Trophoblast cell (in vitro differentiated cells and primary cell): ENCODE measurements at regions not wholly inside any gene's neighbourhood (a gene's known extent, or its start where the extent isn't known, plus 50 kb on each side); places are given as distances from the start of the nearest gene placed in this dataset.

Experiments used
- DNase-seq, 2 donors: peaks; one replicate each; pipeline ENCODE4 v3.0.0-alpha.2; 2016
- H2AFZ ChIP-seq: 2 replicates; pipeline ENCODE4 v1.6.1; 2013; ENCODE audit warnings: low read length, moderate library complexity, mild to moderate bottlenecking; ENCODE audit not compliant: insufficient read depth, poor library complexity
- H2AK5ac ChIP-seq: 2 replicates; pipeline ENCODE4 v1.6.1; 2013; ENCODE audit warnings: mild to moderate bottlenecking, low read length
- H2BK120ac ChIP-seq: 2 replicates; pipeline ENCODE4 v1.6.1; 2013; ENCODE audit warnings: low read length, mild to moderate bottlenecking, moderate library complexity; ENCODE audit not compliant: insufficient read depth, poor library complexity
- H2BK12ac ChIP-seq: 2 replicates; pipeline ENCODE4 v1.6.1; 2013; ENCODE audit warnings: mild to moderate bottlenecking, low read length, moderate library complexity
- H2BK5ac ChIP-seq: 2 replicates; pipeline ENCODE4 v1.6.1; 2013; ENCODE audit warnings: low read length, low read depth, moderate library complexity, mild to moderate bottlenecking; ENCODE audit not compliant: poor library complexity
- H3K14ac ChIP-seq: 2 replicates; pipeline ENCODE4 v1.6.1; 2013; ENCODE audit warnings: mild to moderate bottlenecking, low read length
- H3K18ac ChIP-seq: 2 replicates; pipeline ENCODE4 v1.6.1; 2013; ENCODE audit warnings: mild to moderate bottlenecking, low read length
- H3K23ac ChIP-seq: 2 replicates; pipeline ENCODE4 v1.6.1; 2013; ENCODE audit warnings: low read length
- H3K27ac ChIP-seq: 2 replicates; pipeline ENCODE4 v1.5.1; 2013; ENCODE audit warnings: low read depth, mild to moderate bottlenecking, inconsistent platforms, low read length, moderate library complexity
- H3K27me3 ChIP-seq: 2 replicates; pipeline ENCODE4 v1.6.1; 2013; ENCODE audit warnings: inconsistent platforms, mild to moderate bottlenecking, low read length, moderate library complexity; ENCODE audit not compliant: insufficient read depth
- H3K36me3 ChIP-seq, 2 experiments: 1 replicate in 1 of 2; 2 replicates in 1 of 2; pipeline ENCODE4 v1.6.1; 2013; ENCODE audit warnings: low read length in 2 of 2, mild to moderate bottlenecking in 2 of 2, moderate library complexity in 1 of 2; ENCODE audit not compliant: insufficient read depth in 2 of 2, control insufficient read depth in 1 of 2
- H3K4ac ChIP-seq: 2 replicates; pipeline ENCODE4 v1.6.1; 2013; ENCODE audit warnings: low read depth, mild to moderate bottlenecking, low read length, moderate library complexity
- H3K4me1 ChIP-seq, 2 experiments: 1 replicate in 1 of 2; 2 replicates in 1 of 2; pipeline ENCODE4 v1.6.1; 2013; ENCODE audit warnings: low read length in 2 of 2, mild to moderate bottlenecking in 2 of 2, moderate library complexity in 1 of 2; ENCODE audit not compliant: insufficient read depth in 2 of 2, control insufficient read depth in 1 of 2
- H3K4me2 ChIP-seq: 2 replicates; pipeline ENCODE4 v1.6.1; 2013; ENCODE audit warnings: inconsistent platforms, mild to moderate bottlenecking, low read length, moderate library complexity
- H3K4me3 ChIP-seq: 2 replicates; pipeline ENCODE4 v1.5.1; 2013; ENCODE audit warnings: mild to moderate bottlenecking, low read depth, low read length, inconsistent platforms
- H3K79me1 ChIP-seq: one replicate; pipeline ENCODE4 v1.6.1; 2013; ENCODE audit warnings: low read length
- H3K79me2 ChIP-seq: 2 replicates; pipeline ENCODE4 v1.6.1; 2013; ENCODE audit warnings: low read length, mild to moderate bottlenecking; ENCODE audit not compliant: control insufficient read depth, insufficient read depth, poor library complexity
- H3K9ac ChIP-seq: 2 replicates; pipeline ENCODE4 v1.6.1; 2013; ENCODE audit warnings: mild to moderate bottlenecking, low read length
- H3K9me3 ChIP-seq: 2 replicates; pipeline ENCODE4 v1.6.1; 2013; ENCODE audit warnings: low read depth, mild to moderate bottlenecking, control low read depth, inconsistent platforms, low read length; ENCODE audit not compliant: insufficient read depth
- H4K12ac ChIP-seq: 2 replicates; pipeline ENCODE4 v1.6.1; 2013; ENCODE audit warnings: low read depth, mild to moderate bottlenecking, low read length, moderate library complexity
- H4K8ac ChIP-seq: 2 replicates; pipeline ENCODE4 v1.6.1; 2013; ENCODE audit warnings: low read depth, mild to moderate bottlenecking, low read length, moderate library complexity
- H4K91ac ChIP-seq: one replicate; pipeline ENCODE4 v1.6.1; 2013; ENCODE audit warnings: low read depth, mild to moderate bottlenecking, low read length, moderate library complexity
- WGBS: extraction: QIAGEN DNeasy Blood & Tissue Kit; methylation state at CpG from one replicate; pipeline ENCODE4 v1.1.7; 2013; ENCODE audit warnings: missing lambda C conversion rate; ENCODE audit not compliant: insufficient read length, insufficient coverage; ENCODE audit errors: extremely low coverage; 5-methylcytosine and 5-hydroxymethylcytosine counted together

DNA sequence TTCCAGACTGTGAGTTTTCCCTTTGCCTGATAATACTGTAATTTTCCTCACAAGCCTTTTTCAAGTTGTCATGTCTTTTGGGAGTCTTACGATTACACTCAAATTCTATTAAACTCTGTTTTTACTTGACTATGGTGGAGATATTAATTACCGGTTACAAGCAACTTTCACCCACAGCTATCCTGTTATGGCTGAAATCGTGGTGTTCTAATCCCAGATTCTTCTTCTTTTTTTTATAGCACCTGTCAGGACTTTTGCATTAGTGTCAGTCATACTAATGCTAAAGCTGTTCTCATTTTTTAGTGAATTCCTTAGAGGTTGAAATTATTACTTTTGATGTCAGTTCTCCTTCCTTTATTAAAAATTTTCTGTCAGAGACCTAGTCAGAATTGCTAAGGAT, 187.8 kb upstream of the CSNK1A1L start:
- no peaks in the 10 kb centered on the region for H3K36me3 ChIP-seq
- H3K4me3 ChIP-seq: no peak overlapping the region
- no peak overlapping the region for H4K91ac ChIP-seq
- no peak overlapping the region for H2AFZ ChIP-seq
- H4K8ac ChIP-seq: no peak overlapping the region
- no peak overlapping the region for H2BK12ac ChIP-seq
- H3K4me2 ChIP-seq: no peak overlapping the region
- no peak overlapping the region for H2BK5ac ChIP-seq
- no peaks in the 10 kb centered on the region for H3K27me3 ChIP-seq
- no peaks in the 10 kb centered on the region for H3K9me3 ChIP-seq
- H3K4me1 ChIP-seq: no peaks in the 10 kb centered on the region
- no peak overlapping the region for H3K18ac ChIP-seq
- no peaks in the 10 kb centered on the region for H3K79me1 ChIP-seq
- no CpG with 5 or more reads among the region's 3 CpGs for WGBS
- no peak overlapping the region for H3K4ac ChIP-seq
- no peak for DNase-seq
- no peak overlapping the region for H4K12ac ChIP-seq
- H2AK5ac ChIP-seq: no peak overlapping the region
- H3K14ac ChIP-seq: no peak overlapping the region
- no peak overlapping the region for H3K23ac ChIP-seq
- no peaks in the 10 kb centered on the region for H3K79me2 ChIP-seq
- no peak overlapping the region for H2BK120ac ChIP-seq
- no peak overlapping the region for H3K9ac ChIP-seq
- no peak overlapping the region for H3K27ac ChIP-seq

DNA sequence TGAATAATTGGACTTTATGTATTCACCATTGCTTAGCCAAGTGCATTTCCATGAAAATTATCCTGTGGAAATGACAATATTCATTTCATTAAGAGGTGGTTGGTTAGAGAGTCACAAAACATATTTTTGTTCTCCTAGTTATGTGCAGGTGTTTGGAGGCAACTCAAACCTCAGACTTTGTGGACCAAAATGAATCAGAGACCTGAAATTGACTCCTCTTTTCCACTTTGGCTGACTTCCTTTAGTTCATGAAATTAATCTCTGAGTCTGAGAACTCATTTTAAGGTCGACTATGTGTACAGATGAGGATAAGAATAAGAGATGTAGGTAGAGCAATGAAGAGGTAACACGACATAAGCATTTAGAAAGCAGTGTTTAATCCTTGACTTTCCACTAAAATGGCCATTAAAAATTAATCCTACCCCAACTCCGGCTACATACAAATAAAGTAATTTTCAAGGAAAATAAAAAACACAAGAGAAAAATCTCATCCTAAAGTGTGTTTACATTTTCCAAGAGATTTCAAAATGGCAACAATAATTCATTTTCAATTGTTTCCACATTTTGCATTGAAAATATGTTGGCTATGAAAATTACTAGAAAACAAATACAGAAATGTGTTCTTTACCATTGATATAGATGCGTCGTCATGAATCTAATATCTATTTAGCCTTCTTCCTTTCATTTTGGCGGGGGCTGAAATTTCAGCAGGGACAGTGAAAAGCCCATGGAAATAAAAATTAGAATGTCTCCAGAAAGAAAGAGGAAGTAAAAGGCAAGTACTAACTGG, 185.4 kb upstream of the CSNK1A1L start:
- no peak overlapping the region for H3K9ac ChIP-seq
- no peak overlapping the region for H3K18ac ChIP-seq
- H3K4me3 ChIP-seq: no peak overlapping the region
- no peak overlapping the region for H3K4me2 ChIP-seq
- no peak overlapping the region for H3K4ac ChIP-seq
- H3K27ac ChIP-seq: no peak overlapping the region
- no peak for DNase-seq
- no peaks in the 10 kb centered on the region for H3K9me3 ChIP-seq
- H3K4me1 ChIP-seq: no peaks in the 10 kb centered on the region
- no peak overlapping the region for H2BK5ac ChIP-seq
- no CpG with 5 or more reads among the region's 6 CpGs for WGBS
- H4K8ac ChIP-seq: no peak overlapping the region
- no peak overlapping the region for H2BK12ac ChIP-seq
- no peaks in the 10 kb centered on the region for H3K36me3 ChIP-seq
- no peak overlapping the region for H2BK120ac ChIP-seq
- H2AK5ac ChIP-seq: no peak overlapping the region
- H4K12ac ChIP-seq: no peak overlapping the region
- H4K91ac ChIP-seq: no peak overlapping the region
- H3K79me1 ChIP-seq: no peaks in the 10 kb centered on the region
- H3K23ac ChIP-seq: no peak overlapping the region
- no peaks in the 10 kb centered on the region for H3K27me3 ChIP-seq
- no peaks in the 10 kb centered on the region for H3K79me2 ChIP-seq
- H2AFZ ChIP-seq: no peak overlapping the region
- H3K14ac ChIP-seq: no peak overlapping the region

DNA sequence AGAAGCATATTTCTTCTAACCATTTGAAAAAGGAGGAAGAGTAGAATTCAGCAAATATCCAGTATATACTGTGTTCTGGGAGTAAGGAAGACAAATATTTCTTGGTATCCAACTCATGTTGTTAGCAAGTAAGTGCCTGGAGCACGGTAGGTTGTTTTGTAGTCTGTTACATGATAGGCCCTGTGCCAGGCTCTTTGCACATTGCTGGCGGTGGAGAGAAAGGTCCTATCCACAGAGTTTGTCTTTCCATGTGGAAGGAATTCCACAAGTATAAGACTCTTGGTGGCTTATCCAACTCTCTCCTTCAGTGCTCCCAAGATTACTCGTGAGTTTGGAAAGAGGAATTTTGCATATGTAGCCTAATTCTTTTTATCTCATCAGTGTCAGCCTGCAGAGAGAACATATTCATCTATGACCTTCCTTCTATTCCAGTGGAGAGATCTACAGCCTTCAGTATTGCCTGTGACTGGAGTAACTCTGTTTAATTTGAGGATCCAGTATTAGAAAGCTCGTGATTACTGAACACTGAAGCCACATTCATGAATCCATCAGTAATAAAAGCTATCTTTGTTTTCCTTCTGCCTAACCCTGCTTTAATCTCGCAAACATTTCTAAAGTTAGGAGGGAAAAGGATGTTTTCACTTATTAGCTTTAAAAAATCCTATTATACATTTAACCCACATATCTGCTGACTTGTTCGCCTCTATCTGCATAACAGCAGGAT, 183.9 kb upstream of the CSNK1A1L start:
- Histone ChIP-seq H3K4me1 (no peaks in the 10 kb centered on the region), H3K79me1 (no peaks in the 10 kb centered on the region), H3K27ac (no peak overlapping the region), H3K18ac (no peak overlapping the region), H2BK120ac (no peak overlapping the region), H4K12ac (no peak overlapping the region), H3K23ac (no peak overlapping the region), H2BK5ac (no peak overlapping the region), H3K79me2 (no peaks in the 10 kb centered on the region), H3K27me3 (no peaks in the 10 kb centered on the region), H3K9me3 (no peaks in the 10 kb centered on the region), H2AFZ (no peak overlapping the region), H4K8ac (no peak overlapping the region), H3K4ac (no peak overlapping the region), H4K91ac (no peak overlapping the region), H3K4me3 (no peak overlapping the region), H2AK5ac (no peak overlapping the region), H3K36me3 (no peaks in the 10 kb centered on the region), H3K9ac (no peak overlapping the region), H2BK12ac (no peak overlapping the region), H3K14ac (no peak overlapping the region), H3K4me2 (no peak overlapping the region)
- no CpG with 5 or more reads among the region's 6 CpGs for WGBS
- DNase-seq: no peak

DNA sequence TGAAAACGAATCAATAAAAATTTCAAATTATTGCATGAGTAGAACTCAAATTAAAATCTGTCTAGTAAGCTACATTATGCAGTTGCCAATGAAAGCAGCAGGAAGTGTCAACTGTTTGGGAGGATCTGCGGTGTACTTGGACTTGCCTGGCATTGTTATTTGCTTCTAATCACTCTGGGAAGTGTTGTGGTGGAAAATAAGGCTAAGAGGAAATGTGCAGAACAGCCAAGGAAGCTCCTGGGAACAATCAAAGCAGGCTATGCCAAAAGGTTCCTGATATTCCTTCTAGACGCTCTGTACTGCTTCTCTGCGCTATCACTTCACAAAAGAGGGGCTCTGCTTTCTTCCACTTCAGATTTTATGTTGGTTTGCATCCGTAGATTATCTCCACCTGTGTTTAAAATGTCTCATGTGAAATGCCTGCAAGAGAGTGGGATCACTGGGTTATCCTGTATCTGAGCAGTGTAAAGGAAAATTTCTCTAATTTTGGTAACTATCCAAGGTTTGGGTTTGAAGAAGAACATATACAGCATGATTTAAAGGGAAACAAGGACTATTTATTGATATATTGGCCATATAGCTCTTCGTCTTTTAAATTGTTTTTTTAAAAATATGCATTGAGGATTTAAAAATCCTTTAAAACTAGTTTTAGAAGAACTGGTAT, 182.7 kb upstream of the CSNK1A1L start:
- Histone ChIP-seq H3K27me3 (no peaks in the 10 kb centered on the region), H3K36me3 (no peaks in the 10 kb centered on the region), H4K12ac (no peak overlapping the region), H3K4me3 (no peak overlapping the region), H2AK5ac (no peak overlapping the region), H2BK12ac (no peak overlapping the region), H4K8ac (no peak overlapping the region), H3K4ac (no peak overlapping the region), H3K79me2 (no peaks in the 10 kb centered on the region), H2BK120ac (no peak overlapping the region), H3K4me1 (no peaks in the 10 kb centered on the region), H3K18ac (no peak overlapping the region), H3K79me1 (no peaks in the 10 kb centered on the region), H3K4me2 (no peak overlapping the region), H3K9me3 (no peaks in the 10 kb centered on the region), H4K91ac (no peak overlapping the region), H3K27ac (no peak overlapping the region), H3K14ac (no peak overlapping the region), H2AFZ (no peak overlapping the region), H3K9ac (no peak overlapping the region), H2BK5ac (no peak overlapping the region), H3K23ac (no peak overlapping the region)
- DNase-seq: no peak
- no CpG with 5 or more reads among the region's 6 CpGs for WGBS
